ENCODE measurements at regions not wholly inside any gene's neighbourhood (a gene's known extent, or its start where the extent isn't known, plus 50 kb on each side); places are given as distances from the start of the nearest gene placed in this dataset.

- DNase-seq: no peak
Observed at GRCh38 chr3:161444694-161445077, 51.9 kb upstream of the OTOL1 start.

GRCh38 chr3:161443921-161444693, 52.5 kb upstream of the OTOL1 start:
- DNase-seq: no peak

- DNase-seq: no peak
Observed at GRCh38 chr3:161430307-161430706, 59.0 kb upstream of the SPTSSB start.

- no peak for DNase-seq
Observed at GRCh38 chr3:161427347-161427746, 56.0 kb upstream of the SPTSSB start.

- DNase-seq: no peak
Observed at GRCh38 chr3:161426758-161427157, 55.4 kb upstream of the SPTSSB start.

GRCh38 chr3:161423911-161424522, 52.7 kb upstream of the SPTSSB start:
- peak; percentile 6 for DNase-seq

- DNase-seq: no peak
Observed at GRCh38 chr3:161422171-161422700, 50.9 kb upstream of the SPTSSB start.
